ENCODE measurements at regions not wholly inside any gene's neighbourhood (a gene's known extent, or its start where the extent isn't known, plus 50 kb on each side); places are given as distances from the start of the nearest gene placed in this dataset.

DNA sequence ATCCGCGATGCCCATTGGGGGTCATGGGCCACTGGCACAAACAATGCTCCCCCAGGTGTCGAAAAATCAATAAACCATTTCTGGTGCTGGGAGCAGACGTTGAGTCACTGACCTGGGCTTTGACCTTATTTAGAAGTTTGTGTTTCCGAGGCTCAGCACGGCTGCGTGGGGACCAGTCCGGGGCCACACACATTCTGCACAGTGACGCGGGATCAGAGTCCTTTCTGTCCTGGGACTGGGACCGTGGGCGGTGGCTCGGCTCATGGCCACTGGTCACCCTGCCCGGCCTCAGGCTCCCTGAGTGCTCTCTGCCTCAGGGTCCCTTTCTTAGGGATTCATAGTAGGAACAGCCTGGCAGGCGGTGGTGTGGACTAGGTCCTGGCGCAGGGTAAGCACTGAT lies 1266.0 kb downstream of the BRD1 start:
- no peak for DNase-seq (ENCODE audit: low read depth in 4 of 4, low spot score in 3 of 4)

DNA sequence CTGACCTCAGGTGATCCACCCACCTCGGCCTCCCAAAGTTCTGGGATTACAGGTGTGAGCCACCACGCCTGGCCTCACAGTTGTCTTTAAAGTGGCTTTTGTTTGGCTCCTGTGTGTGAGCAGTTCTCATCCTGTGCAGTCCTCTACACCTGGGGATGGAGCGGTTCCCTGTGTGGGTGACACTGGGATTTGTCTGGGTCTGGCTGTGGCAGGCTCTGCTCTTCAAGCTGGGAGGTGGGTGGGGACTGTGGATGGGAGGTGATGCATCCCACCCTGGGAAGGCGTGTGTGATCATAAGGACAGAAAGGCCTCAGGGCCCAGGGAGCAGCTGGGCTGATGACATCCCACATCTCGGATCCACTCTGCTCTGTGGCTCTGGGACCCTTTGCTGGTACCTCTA lies 1266.8 kb downstream of the BRD1 start:
- DNase-seq (ENCODE audit: low read depth in 4 of 4, low spot score in 3 of 4), result no peak

DNA sequence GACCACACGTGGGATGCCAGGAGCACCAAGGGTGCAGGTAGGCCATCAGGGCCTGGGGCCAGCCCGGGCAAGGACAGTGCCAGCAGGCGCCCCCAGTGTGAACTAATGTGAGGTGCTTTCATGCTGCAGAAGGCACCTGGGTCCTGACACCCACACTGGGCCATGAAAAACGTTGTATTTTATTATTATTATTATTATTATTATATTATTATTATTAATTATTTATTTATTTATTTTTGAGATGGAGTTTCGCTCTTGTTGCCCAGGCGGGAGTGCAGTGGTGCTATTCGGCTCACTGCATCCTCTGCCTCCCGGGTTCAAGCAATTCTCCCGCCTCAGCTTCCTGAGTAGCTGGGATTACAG lies 1267.3 kb downstream of the BRD1 start:
- no peak for DNase-seq (ENCODE audit: low read depth in 4 of 4, low spot score in 3 of 4)

DNA sequence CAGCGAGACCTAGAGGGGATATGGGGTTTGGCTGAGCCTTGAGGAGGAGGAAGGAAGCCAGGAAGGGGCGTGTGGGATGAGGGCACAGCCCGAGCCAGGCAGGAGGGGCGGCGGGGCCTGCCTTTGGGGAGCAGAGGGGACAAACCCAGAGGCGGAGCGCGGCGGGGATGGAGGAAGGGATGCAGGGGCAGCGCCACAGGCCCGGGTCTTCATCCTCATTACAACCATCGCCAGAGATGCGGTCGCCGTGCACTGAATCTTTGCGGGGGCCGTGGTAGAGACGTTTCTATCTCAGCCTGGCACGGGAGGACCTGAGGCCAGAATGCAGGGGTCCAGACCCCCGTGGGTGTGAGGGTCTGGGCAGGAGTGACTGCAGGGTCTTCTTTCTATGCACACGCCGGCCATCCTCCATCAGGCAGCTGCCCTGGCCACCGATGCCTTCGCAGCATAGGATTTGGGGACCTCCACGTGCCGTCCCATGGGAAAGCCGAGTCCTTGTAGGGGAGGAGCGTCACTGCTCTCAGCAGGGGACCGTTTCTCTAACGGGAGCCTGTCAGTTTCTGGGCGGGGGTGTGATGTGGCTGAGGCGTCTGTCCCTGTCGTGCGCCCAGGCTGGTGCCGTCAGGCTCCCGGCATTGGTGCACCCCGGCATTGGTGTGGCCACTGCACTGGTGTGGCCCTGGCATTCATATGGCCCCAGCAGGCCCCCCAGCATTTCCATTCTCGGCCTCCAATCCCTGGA lies 1267.9 kb downstream of the BRD1 start:
- DNase-seq (ENCODE audit: low read depth in 4 of 4, low spot score in 3 of 4), result no peak

DNA sequence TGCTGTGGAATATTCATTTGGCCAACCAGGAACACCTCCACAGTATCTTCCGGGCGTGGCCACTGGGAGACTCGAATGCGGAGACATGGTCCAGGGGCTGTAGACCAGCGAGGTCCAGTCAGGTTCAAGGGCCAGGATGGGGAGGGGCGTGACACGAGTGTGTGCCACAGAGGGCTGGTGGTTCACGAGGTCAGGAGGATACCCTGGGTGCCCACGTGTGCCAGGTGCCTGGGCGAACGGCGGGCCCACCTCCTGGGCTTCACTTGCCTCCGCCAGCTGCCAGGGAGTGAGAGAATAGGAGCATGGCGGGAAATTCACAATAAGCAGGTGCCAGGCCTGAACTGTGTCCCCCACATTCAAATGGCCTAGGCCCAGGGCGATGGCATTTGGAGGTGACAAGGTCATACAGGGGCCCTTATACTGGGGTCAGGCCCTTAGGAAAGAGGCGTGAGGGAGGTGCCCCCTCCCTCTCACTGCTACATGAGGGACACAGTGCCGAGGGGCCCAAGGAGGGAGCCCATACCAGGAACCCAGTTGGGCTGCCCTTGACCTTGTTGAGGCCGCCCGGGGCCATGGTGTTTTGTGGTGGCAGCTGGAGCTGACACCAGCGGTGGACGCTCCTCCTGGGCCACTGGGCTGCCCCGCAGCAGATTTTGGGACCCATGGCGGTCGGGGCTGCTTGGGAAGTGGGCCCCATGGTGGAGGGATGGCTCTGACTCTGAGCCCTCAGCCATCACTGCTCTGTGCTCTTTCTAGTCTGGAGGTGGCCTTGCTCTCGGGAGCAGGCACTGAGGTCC lies 1268.9 kb downstream of the BRD1 start:
- no peak for DNase-seq (ENCODE audit: low read depth in 4 of 4, low spot score in 3 of 4)

DNA sequence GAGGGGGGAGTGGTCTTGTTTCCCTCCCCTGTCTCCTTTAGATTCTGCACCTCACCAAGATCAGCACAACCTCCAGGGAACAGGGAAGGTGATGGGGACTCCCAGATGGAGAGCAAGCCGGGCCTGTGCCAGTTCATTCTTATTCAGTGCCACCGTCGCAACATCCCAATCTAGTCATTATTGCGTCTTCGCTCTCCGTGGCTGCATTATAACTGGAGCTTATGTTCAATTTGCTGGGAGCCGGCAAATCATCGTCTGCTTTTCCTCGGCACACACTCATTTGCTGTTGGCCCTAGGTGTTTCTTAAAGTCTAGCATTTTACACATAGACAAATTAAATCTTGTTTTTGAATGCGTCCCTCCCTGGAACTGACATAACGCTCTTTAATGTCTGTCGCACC lies 1269.7 kb downstream of the BRD1 start:
- DNase-seq (ENCODE audit: low read depth in 4 of 4, low spot score in 3 of 4), result no peak

DNA sequence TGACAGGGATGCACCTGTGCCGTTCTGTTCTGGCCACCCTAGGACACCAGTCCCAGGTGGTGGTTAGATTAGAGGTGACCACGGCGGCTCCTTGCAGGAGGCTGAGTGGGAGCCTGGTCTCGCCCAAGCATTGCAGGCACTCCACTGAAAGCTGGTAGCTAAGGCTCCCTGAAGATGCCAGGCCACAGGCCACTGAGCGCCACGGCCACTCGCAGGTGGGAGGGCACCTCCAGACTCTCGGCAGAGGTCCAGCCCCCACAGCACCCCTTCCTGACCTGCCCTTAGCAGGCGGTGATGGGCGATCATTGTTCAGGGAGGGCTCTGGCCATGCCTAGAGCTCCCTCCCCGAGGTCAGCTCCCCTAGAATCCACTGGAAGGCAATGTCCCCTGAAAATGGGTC lies 1270.2 kb downstream of the BRD1 start:
- no peak for DNase-seq (ENCODE audit: low read depth in 4 of 4, low spot score in 3 of 4)

DNA sequence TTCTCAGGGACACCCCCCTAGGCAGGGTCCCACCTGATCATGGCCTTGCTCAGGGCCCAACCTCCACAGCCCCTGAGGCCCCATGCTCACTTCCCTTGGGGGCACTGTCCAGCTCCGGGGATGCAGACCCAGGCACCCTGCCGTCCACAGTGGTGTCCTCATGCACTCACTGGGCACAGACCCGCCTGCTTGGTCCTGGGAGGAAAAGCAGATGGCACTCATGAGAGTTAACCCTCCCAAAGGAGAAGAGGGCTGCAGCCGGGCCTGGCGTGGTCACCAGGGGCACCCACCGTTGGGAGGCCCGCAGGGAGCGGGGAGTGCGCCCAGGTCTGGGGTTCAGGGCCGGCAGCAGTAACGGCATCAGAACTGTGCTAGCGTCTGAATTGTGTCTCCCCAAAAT lies 1270.9 kb downstream of the BRD1 start:
- no peak for DNase-seq (ENCODE audit: low read depth in 4 of 4, low spot score in 3 of 4)

DNA sequence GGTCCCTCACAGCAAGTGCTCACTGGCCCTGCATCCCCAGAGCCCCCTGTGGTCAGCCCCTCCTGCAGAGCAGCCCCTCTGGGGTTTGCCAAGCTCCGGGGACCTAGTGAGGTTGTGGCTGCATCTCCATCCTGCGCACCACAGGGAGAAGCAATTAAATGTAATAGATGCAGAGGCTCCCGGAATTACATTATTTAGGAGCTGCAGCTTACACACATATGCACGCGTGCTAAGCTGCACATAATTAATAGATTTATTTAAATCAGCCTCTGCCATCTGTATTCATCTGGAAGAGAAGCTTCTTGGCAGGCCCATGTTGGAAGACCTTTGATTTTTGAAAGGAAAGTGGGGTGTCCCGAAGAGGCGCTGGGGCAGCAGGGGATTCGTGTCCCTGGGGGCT lies 1271.5 kb downstream of the BRD1 start:
- no peak for DNase-seq (ENCODE audit: low read depth in 4 of 4, low spot score in 3 of 4)

DNA sequence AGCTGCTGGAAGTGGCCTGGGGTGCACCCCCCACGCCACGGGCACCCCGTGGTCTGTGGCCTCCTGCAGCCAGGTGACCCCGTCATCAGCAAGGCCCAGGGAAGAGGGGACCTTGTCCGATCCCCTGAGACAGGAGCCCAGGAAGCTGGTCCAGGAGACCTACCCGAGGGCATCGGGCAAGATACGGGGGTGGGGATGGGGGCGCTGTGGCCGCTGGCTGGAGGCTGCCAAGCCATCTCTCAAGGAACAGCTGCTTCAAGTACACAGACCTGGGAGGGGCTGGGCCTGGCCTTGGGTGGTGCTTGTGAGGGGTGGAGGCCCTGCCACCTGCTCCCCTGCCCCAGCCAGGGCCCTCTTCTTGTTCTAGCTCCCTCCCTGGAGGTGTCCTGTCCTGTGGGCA lies 1272.1 kb downstream of the BRD1 start:
- DNase-seq (ENCODE audit: low read depth in 4 of 4, low spot score in 3 of 4), result no peak

DNA sequence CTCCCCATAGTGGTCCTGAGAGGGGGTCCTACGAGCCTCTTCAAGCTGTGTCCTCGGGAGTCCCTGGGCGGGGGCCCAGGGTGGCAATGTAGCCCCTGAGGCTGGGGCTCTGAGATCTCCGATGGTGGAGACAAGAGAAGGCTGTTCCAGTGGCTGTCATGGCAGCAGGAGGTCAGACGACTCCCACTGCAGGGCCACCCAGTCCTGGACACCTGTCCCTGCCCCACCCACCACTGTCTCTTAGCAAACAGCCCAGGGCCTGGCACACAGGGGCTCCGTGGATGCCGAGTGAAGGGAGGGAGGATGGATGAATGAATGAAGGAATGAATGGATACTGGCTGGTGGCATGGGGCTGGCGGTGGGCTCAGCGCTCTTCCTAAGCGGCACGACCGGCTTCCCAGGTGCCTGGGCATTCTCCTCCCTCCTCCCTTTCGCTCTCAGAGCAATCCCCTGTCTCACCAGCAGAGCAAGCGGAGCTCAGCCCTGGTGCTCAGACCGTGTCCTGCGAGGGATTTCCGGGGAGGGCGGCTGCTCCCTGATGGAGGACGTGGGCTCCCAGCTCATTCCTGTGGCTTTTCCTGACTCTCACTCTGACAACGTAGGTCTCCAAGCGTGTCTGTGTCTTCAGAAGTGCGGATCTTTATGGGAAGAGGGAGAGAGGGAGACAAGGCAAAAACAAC lies 1272.6 kb downstream of the BRD1 start:
- no peak for DNase-seq (ENCODE audit: low read depth in 4 of 4, low spot score in 3 of 4)

DNA sequence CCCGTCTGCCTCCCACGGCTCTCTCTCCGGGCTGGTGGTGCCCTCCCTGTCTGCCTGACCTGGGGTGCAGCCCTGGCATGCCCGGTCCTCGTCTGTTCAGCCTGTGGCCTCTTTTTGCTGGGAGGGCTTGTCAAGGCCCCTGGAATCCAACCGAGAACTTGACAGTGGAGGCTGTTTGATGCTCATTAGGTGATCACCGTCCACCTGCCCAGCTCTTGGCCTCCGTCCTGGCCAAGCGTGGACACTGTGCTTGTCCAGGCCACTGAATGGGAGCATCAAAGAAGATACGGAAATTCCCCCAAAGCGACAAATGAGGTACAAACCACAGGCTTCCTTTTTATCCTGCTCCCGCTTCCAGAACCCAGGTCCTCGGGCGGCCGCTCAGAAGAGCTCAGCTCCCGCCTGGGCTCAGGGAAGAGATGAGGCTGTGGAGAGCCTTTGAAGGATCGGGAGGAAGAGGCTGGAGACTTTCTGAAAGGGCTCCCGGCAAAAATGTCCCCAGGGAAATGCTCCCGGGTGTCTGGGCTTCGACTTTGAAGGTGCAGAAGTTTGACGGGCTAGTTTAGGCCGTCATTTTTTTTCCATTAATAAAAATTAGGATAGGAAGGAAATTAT lies 1273.9 kb downstream of the BRD1 start:
- no peak for DNase-seq (ENCODE audit: low read depth in 4 of 4, low spot score in 3 of 4)

DNA sequence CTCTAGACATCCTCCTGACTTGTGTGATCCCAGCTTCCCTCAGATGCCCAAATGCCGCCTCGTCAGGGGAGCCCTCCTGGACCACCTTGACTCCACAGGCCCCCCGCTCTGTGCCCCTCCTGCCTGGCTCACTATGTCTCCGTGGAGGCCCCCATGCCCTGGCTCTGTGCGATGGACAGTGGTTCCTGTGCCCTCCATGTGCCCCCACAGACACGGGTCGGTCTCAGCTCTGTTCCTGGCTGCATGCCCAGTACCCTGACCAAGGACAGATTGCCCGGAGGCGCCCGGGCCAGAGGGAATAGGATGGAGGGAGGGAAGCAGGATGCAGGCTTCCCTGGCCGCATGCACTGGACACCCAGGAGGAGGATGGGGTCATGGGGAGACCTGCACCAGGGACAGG lies 1274.6 kb downstream of the BRD1 start:
- no peak for DNase-seq (ENCODE audit: low read depth in 4 of 4, low spot score in 3 of 4)

DNA sequence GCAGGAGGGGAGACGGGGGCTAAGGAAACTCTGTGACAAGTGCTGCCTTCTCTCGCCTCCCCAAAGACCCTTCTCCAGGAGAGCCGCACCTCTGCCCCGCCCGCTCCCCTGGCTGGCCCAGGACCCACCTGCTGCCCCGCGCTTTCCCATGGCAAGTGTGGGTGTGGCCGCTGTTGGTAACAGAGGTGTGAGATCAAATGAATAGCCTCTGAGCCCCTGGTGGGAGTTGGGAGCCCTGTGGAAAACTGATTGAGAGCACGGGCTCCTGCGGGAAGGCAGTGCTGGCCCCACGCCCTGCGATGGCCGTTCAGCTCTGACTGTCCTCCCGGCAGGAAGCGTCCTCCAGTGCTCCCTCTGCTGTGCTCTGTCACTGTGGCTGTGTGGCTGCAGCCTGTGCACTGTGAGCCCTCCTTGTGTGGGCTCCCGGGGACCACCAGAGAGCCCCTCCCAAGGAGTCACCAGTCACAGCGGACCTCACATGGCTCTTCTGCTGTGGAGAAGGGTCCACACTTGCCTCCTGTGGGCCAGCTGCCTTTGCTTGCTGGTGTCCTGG lies 1275.9 kb downstream of the BRD1 start:
- no peak for DNase-seq (ENCODE audit: low read depth in 4 of 4, low spot score in 3 of 4)

DNA sequence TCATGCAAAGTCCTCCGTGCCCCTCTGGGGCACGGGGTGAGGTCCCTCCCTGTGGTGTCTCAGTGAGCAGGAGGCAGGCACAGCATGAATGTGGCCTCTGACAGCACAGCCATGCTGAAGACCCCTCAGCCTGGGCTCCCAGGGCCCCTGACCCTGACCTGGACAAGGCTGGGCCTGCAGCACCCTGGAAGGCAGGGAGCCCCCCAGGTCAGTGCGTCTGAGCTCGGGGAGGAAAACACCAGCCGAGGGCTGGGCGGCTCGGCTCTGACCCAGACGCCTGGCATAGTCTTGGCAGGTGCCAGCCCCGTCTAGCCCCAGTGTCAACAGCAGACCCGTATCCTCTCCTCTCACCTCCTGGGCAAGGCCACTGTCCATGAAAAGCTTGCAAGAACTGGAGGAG lies 1276.6 kb downstream of the BRD1 start:
- no peak for DNase-seq (ENCODE audit: low read depth in 4 of 4, low spot score in 3 of 4)

DNA sequence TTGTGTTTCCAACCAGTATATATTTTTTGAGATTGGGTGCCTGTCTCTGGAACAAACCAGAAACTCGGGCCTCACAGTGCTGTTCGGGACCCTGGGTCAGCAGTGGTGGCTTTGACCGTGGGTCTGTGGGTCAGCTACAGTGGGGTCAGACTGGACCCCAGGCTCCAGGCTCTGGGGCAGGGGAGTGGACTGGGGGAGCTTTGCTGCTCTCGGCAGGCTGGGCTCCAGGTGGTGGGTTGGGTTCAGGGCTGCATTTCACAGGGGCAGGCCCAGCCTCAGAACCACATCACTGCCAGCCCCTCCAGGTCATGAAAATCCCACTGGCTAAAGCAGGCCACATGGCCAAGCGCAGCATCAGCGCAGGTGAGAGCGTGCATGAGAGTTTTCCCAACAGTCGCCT lies 1279.3 kb downstream of the BRD1 start:
- no peak for DNase-seq (ENCODE audit: low read depth in 4 of 4, low spot score in 3 of 4)

DNA sequence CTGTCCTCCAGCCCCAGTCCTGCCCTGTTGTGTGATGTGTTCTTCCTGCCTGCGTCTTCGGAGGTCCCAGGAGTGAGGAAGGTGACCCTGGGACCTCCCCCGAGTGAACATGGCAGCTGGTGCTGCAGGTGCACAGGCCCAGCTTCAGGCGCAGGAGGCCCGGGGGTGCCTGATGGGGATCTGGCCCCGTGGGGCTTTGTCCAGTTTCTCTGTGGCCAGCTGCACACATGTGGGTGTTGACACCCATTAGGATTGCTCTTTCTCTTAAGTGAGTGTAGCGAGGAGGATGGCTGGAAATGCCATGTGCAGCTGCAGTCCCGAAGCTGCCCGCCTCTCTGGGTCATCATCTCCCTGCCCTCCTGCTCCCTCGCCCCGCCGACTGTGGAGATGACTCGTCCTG lies 1279.7 kb downstream of the BRD1 start:
- no peak for DNase-seq (ENCODE audit: low read depth in 4 of 4, low spot score in 3 of 4)

DNA sequence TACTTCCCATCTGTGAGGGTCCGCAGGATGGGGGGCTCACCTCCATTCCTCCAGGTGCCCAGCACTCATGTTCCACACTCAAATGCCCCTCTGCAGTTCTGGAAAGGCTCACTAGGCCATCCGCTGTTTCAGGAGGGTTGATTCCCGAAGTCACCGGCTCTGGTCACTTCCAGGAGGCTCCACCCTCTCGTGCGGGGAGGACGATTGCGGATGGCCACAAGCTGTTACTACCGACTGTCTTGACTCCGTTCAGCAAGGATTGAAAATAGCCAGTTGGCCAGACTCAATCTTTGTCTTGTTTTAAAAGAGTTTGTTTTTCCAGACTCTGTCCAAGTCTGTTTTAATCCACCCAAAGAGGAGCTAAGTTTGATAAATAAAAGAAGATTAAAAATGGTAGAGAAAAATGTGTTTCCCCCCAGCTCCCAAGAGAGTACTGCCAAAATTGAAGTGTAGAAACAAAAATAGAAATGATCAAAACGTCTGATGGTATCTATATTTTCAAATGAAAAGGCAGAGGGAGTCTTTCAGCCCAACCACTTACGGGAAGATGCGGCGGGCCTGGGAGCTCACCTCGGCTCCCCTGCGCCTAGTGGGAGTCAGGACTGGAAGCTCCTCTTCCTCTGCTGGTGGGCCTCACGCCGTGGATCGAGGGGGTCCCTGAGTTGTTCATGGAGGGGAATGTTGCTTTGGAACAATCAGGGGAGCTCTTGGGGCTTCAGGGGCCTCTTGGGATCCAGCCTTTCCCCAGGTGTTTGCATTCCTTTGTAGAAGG lies 1280.8 kb downstream of the BRD1 start:
- DNase-seq (ENCODE audit: low read depth in 4 of 4, low spot score in 3 of 4), result no peak

DNA sequence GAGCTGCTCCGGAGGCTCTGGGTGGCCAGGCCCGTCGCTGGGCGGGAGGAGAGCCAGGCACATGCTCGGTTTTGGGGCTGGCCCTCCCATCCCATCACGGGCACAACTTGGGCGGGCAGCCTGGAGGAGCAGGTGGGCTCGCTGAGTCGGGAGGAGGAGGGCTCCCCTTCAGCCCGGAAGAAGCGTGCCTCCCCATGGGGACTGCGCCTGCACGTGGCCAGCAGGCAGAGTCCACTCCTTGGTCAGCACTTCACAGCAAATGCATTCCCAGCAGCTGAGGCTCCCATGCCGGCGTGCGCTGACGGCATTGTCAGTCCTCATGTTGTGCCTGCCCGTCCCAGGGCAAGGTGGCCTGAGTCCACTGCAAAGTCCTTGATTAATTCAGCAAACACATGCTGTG lies 1281.7 kb downstream of the BRD1 start:
- no peak for DNase-seq (ENCODE audit: low read depth in 4 of 4, low spot score in 3 of 4)

DNA sequence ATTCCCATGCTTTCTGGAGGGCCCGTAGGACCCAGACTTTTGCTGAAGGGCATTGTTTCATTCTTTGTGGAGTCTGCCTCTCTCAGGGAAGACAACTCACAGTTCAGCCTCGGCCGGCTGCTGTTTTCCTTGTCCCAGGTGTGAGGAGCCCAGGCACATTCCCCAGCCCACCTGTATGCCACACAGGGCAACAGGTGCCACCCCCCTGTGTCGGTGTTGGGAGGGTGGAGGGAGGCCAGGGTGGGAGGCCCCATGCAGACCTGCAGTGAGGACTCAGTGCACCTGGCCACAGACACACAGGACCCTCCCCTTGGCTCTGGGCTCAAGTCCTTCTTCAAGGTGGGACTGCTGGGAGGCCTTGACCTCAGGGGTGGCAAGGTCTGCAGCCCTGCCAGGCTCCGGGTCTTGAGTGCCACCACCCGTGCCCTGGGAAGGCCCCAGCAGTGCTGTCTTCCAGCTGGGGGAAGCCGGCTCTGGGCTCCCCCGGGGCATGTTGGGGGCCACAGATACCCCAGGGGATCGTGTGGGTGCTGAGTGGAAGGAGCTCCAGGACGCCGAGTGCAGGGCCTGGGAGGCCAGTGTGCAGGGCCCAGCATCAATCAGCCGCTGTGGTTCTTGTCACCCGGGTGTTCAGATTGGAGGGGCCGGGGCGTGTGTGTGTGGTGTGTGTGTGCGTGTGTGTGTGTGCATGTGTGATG lies 1286.1 kb downstream of the BRD1 start:
- no peak for DNase-seq (ENCODE audit: low read depth in 4 of 4, low spot score in 3 of 4)
